Activated CD8-positive, alpha-beta memory T cell treated with anti-CD3 and anti-CD28 coated beads for 36 hours (primary cell): ENCODE measurements at regions not wholly inside any gene's neighbourhood (a gene's known extent, or its start where the extent isn't known, plus 50 kb on each side); places are given as distances from the start of the nearest gene placed in this dataset.

Experiments
- CTCF ChIA-PET: fragments of 350-600 bp; sonication (Branson Sonifier 250); formaldehyde crosslinking; loops from one replicate; lab custom pipeline; 2021; ENCODE audit warnings: antibody characterized with exemption; lab: Charles Lee
- POLR2A ChIA-PET: fragments of 350-600 bp; sonication (Branson Sonifier 250); formaldehyde crosslinking; loops from one replicate; lab custom pipeline; 2021; ENCODE audit warnings: antibody characterized with exemption; lab: Charles Lee

GRCh38 chr6:169850746-169851145 lies 99.3 kb downstream of the ERMARD start:
- POLR2A ChIA-PET, result no interaction called here
- CTCF ChIA-PET, result no interaction called here

- CTCF ChIA-PET, result no interaction called here
- POLR2A ChIA-PET, result no interaction called here
Measured at GRCh38 chr6:169850154-169850553, 98.7 kb downstream of the ERMARD start.

GRCh38 chr6:169849396-169849795 lies 98.0 kb downstream of the ERMARD start:
- ChIA-PET CTCF (no interaction called here), POLR2A (no interaction called here)

GRCh38 chr6:169848946-169849345 lies 97.5 kb downstream of the ERMARD start:
- POLR2A ChIA-PET, result no interaction called here
- CTCF ChIA-PET, result no interaction called here

- POLR2A ChIA-PET, result no interaction called here
Measured at GRCh38 chr6:169847901-169848311, 96.5 kb downstream of the ERMARD start.

GRCh38 chr6:169847141-169847674 lies 95.8 kb downstream of the ERMARD start:
- CTCF ChIA-PET, result interaction anchor here (1.1 kb wide), 1 partner anchor 15 kb away, joined by 3 read pairs; no protein-coding TSS in a partner anchor
- POLR2A ChIA-PET, result no interaction called here

More at GRCh38 chr6:169847901-169848311, 96.5 kb downstream of the ERMARD start:
- CTCF ChIA-PET, result interaction anchor here (1.1 kb wide), 1 partner anchor 16 kb away, joined by 3 read pairs; no protein-coding TSS in a partner anchor

- CTCF ChIA-PET, result no interaction called here
- POLR2A ChIA-PET, result no interaction called here
Measured at GRCh38 chr6:169846286-169847056, 95.0 kb downstream of the ERMARD start.

GRCh38 chr6:169845426-169846285 lies 94.2 kb downstream of the ERMARD start:
- CTCF ChIA-PET, result no interaction called here
- POLR2A ChIA-PET, result no interaction called here

GRCh38 chr6:169844946-169845345 lies 93.5 kb downstream of the ERMARD start:
- ChIA-PET CTCF (no interaction called here), POLR2A (no interaction called here)

GRCh38 chr6:169843991-169844390 lies 92.6 kb downstream of the ERMARD start:
- CTCF ChIA-PET, result no interaction called here

GRCh38 chr6:169843110-169843509 lies 91.7 kb downstream of the ERMARD start:
- CTCF ChIA-PET, result interaction anchor here (1.0 kb wide), 1 partner anchor 12 kb away, joined by 3 read pairs; no protein-coding TSS in a partner anchor
- POLR2A ChIA-PET, result no interaction called here

More at GRCh38 chr6:169843991-169844390, 92.6 kb downstream of the ERMARD start:
- POLR2A ChIA-PET, result no interaction called here

- ChIA-PET POLR2A (no interaction called here), CTCF (interaction anchor here (1.0 kb wide), 1 partner anchor 11 kb away, joined by 3 read pairs; no protein-coding TSS in a partner anchor)
Measured at GRCh38 chr6:169841907-169842606, 90.6 kb downstream of the ERMARD start.

GRCh38 chr6:169841251-169841650 lies 89.8 kb downstream of the ERMARD start:
- POLR2A ChIA-PET, result no interaction called here
- CTCF ChIA-PET, result no interaction called here

GRCh38 chr6:169839898-169840631 lies 88.6 kb downstream of the ERMARD start:
- CTCF ChIA-PET, result no interaction called here
- POLR2A ChIA-PET, result no interaction called here

GRCh38 chr6:169839493-169839892 lies 88.1 kb downstream of the ERMARD start:
- ChIA-PET CTCF (no interaction called here), POLR2A (no interaction called here)

- POLR2A ChIA-PET, result no interaction called here
- CTCF ChIA-PET, result no interaction called here
Measured at GRCh38 chr6:169839029-169839481, 87.6 kb downstream of the ERMARD start.

GRCh38 chr6:169838346-169839028 lies 87.1 kb downstream of the ERMARD start:
- POLR2A ChIA-PET, result no interaction called here
- CTCF ChIA-PET, result no interaction called here
